ENCODE measurements at regions not wholly inside any gene's neighbourhood (a gene's known extent, or its start where the extent isn't known, plus 50 kb on each side); places are given as distances from the start of the nearest gene placed in this dataset.

DNA sequence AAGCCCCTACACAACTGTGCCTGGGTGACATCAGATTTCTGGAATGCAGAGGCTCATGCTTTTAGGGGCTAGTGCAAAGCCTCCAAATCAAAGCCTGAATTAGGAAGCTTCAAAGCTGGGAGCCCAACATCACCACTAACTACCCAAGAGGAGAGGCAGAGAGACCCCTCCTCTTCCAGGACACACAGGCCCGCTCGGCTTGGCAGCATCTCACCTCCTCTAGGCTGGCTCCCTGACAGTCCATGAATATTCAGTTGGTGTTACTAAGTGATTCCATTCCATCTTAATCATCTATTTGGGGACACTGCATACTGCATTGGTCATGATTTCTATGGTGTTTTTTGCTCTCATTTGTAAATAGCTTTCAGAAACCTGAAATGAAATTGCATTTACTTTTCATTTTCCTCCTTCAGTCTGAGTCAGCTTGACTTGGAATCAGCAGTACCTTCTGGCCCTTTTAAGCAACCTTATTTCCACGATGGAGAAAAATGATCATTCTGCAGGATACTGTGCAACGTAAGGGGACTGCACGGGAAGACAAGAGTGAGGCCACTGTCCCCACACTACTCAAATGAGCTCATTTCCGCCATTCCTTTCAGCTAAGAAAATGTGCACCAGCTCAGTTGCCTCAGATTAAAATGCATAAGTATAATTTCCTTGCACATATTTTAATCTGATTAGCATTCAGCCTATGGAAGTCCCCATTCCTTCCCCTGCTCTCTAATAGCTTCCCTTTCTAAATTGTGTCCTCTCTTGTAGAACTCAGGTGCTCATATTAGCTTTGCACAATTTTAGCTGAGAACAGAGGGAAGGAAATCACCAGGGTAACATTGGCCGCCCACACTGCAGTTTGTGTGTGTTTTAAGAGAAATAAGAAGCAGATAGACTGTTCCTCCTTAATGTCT lies 219.9 kb downstream of the RFC3 start:
- intact Hi-C loops (cut with micrococcal nuclease), result no loop called here
- Histone ChIP-seq H3K36me3 (ENCODE audit: control insufficient read depth in 1 of 2, insufficient read depth in 2 of 2, low read length in 2 of 2) (no peaks in the 10 kb centered on the region), H3K27ac (ENCODE audit: low read depth, low read length) (no peak overlapping the region), H3K9me2 (ENCODE audit: insufficient read depth) (no peaks in the 10 kb centered on the region), H3K4me1 (ENCODE audit: control insufficient read depth in 1 of 2, insufficient read depth in 2 of 2, low read length in 2 of 2) (peaks cover 0 to 20% of the 10 kb centered on the region in 2 experiments; a peak in 2 of 4 replicates), H3K9me3 (ENCODE audit: control insufficient read depth in 1 of 2, insufficient read depth in 1 of 2, low read depth in 1 of 2, low read length in 2 of 2) (no peaks in the 10 kb centered on the region), H3K27me3 (ENCODE audit: insufficient read depth, low read length) (no peaks in the 10 kb centered on the region), H3K9ac (ENCODE audit: low read length) (no peak overlapping the region), H3K4me3 (replicated peaks in 1 of 2; ENCODE audit: low read depth in 1 of 2, low read length in 2 of 2) (no peak overlapping the region), H3K4me2 (ENCODE audit: low read length) (no peak overlapping the region), H3K79me2 (ENCODE audit: insufficient read depth, low read length) (no peaks in the 10 kb centered on the region), H4K20me1 (ENCODE audit: insufficient read depth) (no peaks in the 10 kb centered on the region), H2AFZ (ENCODE audit: low read depth, low read length, poor library complexity, severe bottlenecking) (no peak overlapping the region)
- DNase-seq (ENCODE audit: low read depth, low spot score) (no peak), ATAC-seq (no peak)
- ChIA-PET CTCF (no interaction called here), RAD21 (ENCODE audit: low non-redundant PET in 1 of 2, low total read pairs in 2 of 2, uncharacterized antibody in 2 of 2, unreplicated experiment in 2 of 2) (no interaction called here), POLR2A (no interaction called here)
- no peak for TF ChIP-seq SIN3A (IDR thresholded peaks at IDR 0.05; ENCODE audit: low read depth)
- no peak for TF ChIP-seq SP1 (IDR thresholded peaks at IDR 0.05; ENCODE audit: low read depth)
- TF ChIP-seq ZNF274 (IDR thresholded peaks at IDR 0.05; ENCODE audit: low read depth, low read length), result no peak
- no peak for TF ChIP-seq SRF (IDR thresholded peaks at IDR 0.05; ENCODE audit: low read depth)
- TF ChIP-seq YY1 (IDR thresholded peaks at IDR 0.05; ENCODE audit: extremely low read depth, insufficient replicate concordance, low read depth, low read length), result no peak
- TF ChIP-seq ELF1 (IDR thresholded peaks at IDR 0.05; ENCODE audit: borderline replicate concordance, low read depth), result no peak
- no peak for TF ChIP-seq CBX3 (IDR thresholded peaks at IDR 0.05; ENCODE audit: low read depth)
- TF ChIP-seq, protein P1, sequence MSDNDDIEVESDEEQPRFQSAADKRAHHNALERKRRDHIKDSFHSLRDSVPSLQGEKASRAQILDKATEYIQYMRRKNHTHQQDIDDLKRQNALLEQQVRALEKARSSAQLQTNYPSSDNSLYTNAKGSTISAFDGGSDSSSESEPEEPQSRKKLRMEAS (IDR thresholded peaks at IDR 0.05), result no peak
- no peak for TF ChIP-seq RAD21 (IDR thresholded peaks at IDR 0.05; ENCODE audit: low read depth)
- TF ChIP-seq EZH2phosphoT487 (IDR thresholded peaks at IDR 0.05; ENCODE audit: borderline replicate concordance), result no peak
- TF ChIP-seq, protein P2, sequence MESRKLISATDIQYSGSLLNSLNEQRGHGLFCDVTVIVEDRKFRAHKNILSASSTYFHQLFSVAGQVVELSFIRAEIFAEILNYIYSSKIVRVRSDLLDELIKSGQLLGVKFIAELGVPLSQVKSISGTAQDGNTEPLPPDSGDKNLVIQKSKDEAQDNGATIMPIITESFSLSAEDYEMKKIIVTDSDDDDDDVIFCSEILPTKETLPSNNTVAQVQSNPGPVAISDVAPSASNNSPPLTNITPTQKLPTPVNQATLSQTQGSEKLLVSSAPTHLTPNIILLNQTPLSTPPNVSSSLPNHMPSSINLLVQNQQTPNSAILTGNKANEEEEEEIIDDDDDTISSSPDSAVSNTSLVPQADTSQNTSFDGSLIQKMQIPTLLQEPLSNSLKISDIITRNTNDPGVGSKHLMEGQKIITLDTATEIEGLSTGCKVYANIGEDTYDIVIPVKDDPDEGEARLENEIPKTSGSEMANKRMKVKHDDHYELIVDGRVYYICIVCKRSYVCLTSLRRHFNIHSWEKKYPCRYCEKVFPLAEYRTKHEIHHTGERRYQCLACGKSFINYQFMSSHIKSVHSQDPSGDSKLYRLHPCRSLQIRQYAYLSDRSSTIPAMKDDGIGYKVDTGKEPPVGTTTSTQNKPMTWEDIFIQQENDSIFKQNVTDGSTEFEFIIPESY (IDR thresholded peaks at IDR 0.05; ENCODE audit: extremely low read depth, insufficient replicate concordance, low read length), result no peak
- TF ChIP-seq JUND (IDR thresholded peaks at IDR 0.05), result no peak
- no peak for TF ChIP-seq FOSL1 (IDR thresholded peaks at IDR 0.05; ENCODE audit: low read depth)
- no peak for TF ChIP-seq POLR2A (IDR thresholded peaks at IDR 0.05; ENCODE audit: borderline replicate concordance, extremely low read depth, insufficient read depth, insufficient read length)
- no peak for TF ChIP-seq EGR1 (IDR thresholded peaks at IDR 0.05; ENCODE audit: low read depth)
- TF ChIP-seq, protein P3, sequence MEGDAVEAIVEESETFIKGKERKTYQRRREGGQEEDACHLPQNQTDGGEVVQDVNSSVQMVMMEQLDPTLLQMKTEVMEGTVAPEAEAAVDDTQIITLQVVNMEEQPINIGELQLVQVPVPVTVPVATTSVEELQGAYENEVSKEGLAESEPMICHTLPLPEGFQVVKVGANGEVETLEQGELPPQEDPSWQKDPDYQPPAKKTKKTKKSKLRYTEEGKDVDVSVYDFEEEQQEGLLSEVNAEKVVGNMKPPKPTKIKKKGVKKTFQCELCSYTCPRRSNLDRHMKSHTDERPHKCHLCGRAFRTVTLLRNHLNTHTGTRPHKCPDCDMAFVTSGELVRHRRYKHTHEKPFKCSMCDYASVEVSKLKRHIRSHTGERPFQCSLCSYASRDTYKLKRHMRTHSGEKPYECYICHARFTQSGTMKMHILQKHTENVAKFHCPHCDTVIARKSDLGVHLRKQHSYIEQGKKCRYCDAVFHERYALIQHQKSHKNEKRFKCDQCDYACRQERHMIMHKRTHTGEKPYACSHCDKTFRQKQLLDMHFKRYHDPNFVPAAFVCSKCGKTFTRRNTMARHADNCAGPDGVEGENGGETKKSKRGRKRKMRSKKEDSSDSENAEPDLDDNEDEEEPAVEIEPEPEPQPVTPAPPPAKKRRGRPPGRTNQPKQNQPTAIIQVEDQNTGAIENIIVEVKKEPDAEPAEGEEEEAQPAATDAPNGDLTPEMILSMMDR (IDR thresholded peaks at IDR 0.05 in 2 of 3, conservative IDR thresholded peaks at IDR 0.05 in 1 of 3; ENCODE audit: borderline replicate concordance in 1 of 3, insufficient read depth in 1 of 3, low read depth in 2 of 3, low read length in 2 of 3), result no peak
- BruUV-seq (replicated peaks), result no TSS peak
